H1 (cell line): ENCODE measurements at regions not wholly inside any gene's neighbourhood (a gene's known extent, or its start where the extent isn't known, plus 50 kb on each side); places are given as distances from the start of the nearest gene placed in this dataset.

ENCODE experiments used
- CTCF ChIA-PET: fragments of 300-600 bp; sonication (Branson Sonifier 250); formaldehyde crosslinking; loops from one replicate; lab custom pipeline; 2021; ENCODE audit not compliant: partially characterized antibody; lab: Charles Lee
- POLR2A ChIA-PET: fragments of 300-600 bp; sonication (Branson Sonifier 250); formaldehyde crosslinking; loops from one replicate; lab custom pipeline; 2021; ENCODE audit warnings: inconsistent platforms; ENCODE audit not compliant: partially characterized antibody; lab: Charles Lee
- DNase-seq, 2 experiments: peaks; one replicate each; pipeline versions ENCODE4 v3.0.0 to v3.0.0-alpha.2; 2010 to 2022; ENCODE audit warnings: low spot score in 2 of 2, low read depth in 1 of 2, mixed read lengths in 1 of 2
- FAIRE-seq: peaks from 2 replicates; lab custom pipeline; 2011; peaks lifted over from hg19 to GRCh38; lab: Jason Lieb, UNC
- H2AFZ ChIP-seq: 2 replicates; pipeline ENCODE4 v1.8.1; 2012; ENCODE audit warnings: low read length, inconsistent platforms
- H2AK5ac ChIP-seq: 2 replicates; pipeline ENCODE4 v1.6.1; 2013; ENCODE audit warnings: low read depth, low read length
- H2BK120ac ChIP-seq: replicated peaks from 2 replicates; pipeline ENCODE3; 2013; ENCODE audit warnings: low read depth, low read length, inconsistent platforms
- H2BK12ac ChIP-seq: 2 replicates; pipeline ENCODE4 v1.6.1; 2013; ENCODE audit warnings: low read depth, low read length
- H2BK15ac ChIP-seq: 2 replicates; pipeline ENCODE4 v1.6.1; 2013; ENCODE audit warnings: low read length
- H2BK20ac ChIP-seq: 2 replicates; pipeline ENCODE4 v1.6.1; 2013; ENCODE audit warnings: low read length
- H2BK5ac ChIP-seq: 2 replicates; pipeline ENCODE4 v1.6.1; 2013; ENCODE audit warnings: low read depth, low read length
- H3K14ac ChIP-seq: 2 replicates; pipeline ENCODE4 v1.6.1; 2013; ENCODE audit warnings: inconsistent platforms; ENCODE audit not compliant: insufficient read length
- H3K18ac ChIP-seq: 2 replicates; pipeline ENCODE4 v1.6.1; 2013; ENCODE audit warnings: low read length; ENCODE audit errors: extremely low read depth
- H3K23ac ChIP-seq: 2 replicates; pipeline ENCODE4 v1.6.1; 2013; ENCODE audit warnings: inconsistent platforms; ENCODE audit not compliant: insufficient read length
- H3K23me2 ChIP-seq: 2 replicates; pipeline ENCODE4 v1.6.1; 2013; ENCODE audit warnings: low read depth, low read length
- H3K27ac ChIP-seq: 2 replicates; pipeline ENCODE4 v1.6.1; 2011; ENCODE audit warnings: low read depth, low read length, inconsistent platforms
- H3K27me3 ChIP-seq, 4 experiments: replicated peaks in 1 of 4; 1 replicate in 1 of 4; 2 replicates in 3 of 4; pipeline versions ENCODE4 v1.6.1 to v1.8.1; 2011 to 2013; ENCODE audit warnings: low read length in 3 of 4, mild to moderate bottlenecking in 3 of 4, inconsistent platforms in 2 of 4, mixed read lengths in 2 of 4, moderate library complexity in 1 of 4; ENCODE audit not compliant: control insufficient read depth in 3 of 4, insufficient read depth in 3 of 4; ENCODE audit errors: extremely low read depth in 1 of 4
- H3K36me3 ChIP-seq, 4 experiments: 2 replicates each; pipeline versions ENCODE4 v1.6.1 to v1.8.1; 2011 to 2013; ENCODE audit warnings: mild to moderate bottlenecking in 4 of 4, low read length in 3 of 4, moderate library complexity in 2 of 4, control low read depth in 1 of 4, inconsistent platforms in 1 of 4; ENCODE audit not compliant: insufficient read depth in 4 of 4, control insufficient read depth in 2 of 4
- H3K4ac ChIP-seq: replicated peaks from 2 replicates; pipeline ENCODE3; 2013; ENCODE audit warnings: low read length, low read depth, mixed read lengths, inconsistent platforms; ENCODE audit not compliant: insufficient read length
- H3K4me1 ChIP-seq, 4 experiments: replicated peaks in 1 of 4; 1 replicate in 1 of 4; 2 replicates in 3 of 4; pipeline versions ENCODE4 v1.6.1 to v1.8.1; 2011 to 2013; ENCODE audit warnings: low read length in 3 of 4, inconsistent platforms in 2 of 4, mixed read lengths in 1 of 4; ENCODE audit not compliant: insufficient read depth in 4 of 4, control insufficient read depth in 3 of 4
- H3K4me2 ChIP-seq, 2 experiments: 2 replicates each; pipeline versions ENCODE4 v1.6.1 to v1.8.1; 2011 to 2013; ENCODE audit warnings: low read depth in 2 of 2, low read length in 2 of 2, control low read depth in 1 of 2, inconsistent platforms in 1 of 2, mild to moderate bottlenecking in 1 of 2; ENCODE audit not compliant: insufficient read depth in 1 of 2
- H3K4me3 ChIP-seq, 4 experiments: fragments of 200-600, 300-600 bp in 1 of 4; sonication (generic), shearing (Covaris generic), sonication (Bioruptor Twin) in 1 of 4; 2 replicates each; pipeline versions ENCODE4 v1.5.1 to v1.8.1; 2011 to 2016; ENCODE audit warnings: low read length in 4 of 4, low read depth in 3 of 4, control low read depth in 2 of 4, inconsistent platforms in 2 of 4, mild to moderate bottlenecking in 2 of 4, mixed read lengths in 1 of 4, moderate library complexity in 1 of 4; ENCODE audit not compliant: insufficient read depth in 2 of 4; ENCODE audit errors: extremely low read depth in 1 of 4
- H3K56ac ChIP-seq: replicated peaks from 2 replicates; pipeline ENCODE3; 2013; ENCODE audit warnings: low read depth, mild to moderate bottlenecking, mixed read lengths, low read length, inconsistent platforms; ENCODE audit not compliant: insufficient read length
- H3K79me1 ChIP-seq: 2 replicates; pipeline ENCODE4 v1.6.1; 2013; ENCODE audit warnings: low read depth, low read length, control low read depth
- H3K79me2 ChIP-seq, 2 experiments: 2 replicates each; pipeline versions ENCODE4 v1.6.1 to v1.8.1; 2012 to 2013; ENCODE audit warnings: low read length in 2 of 2, mild to moderate bottlenecking in 2 of 2, inconsistent platforms in 1 of 2; ENCODE audit not compliant: insufficient read depth in 2 of 2, control insufficient read depth in 1 of 2
- H3K9ac ChIP-seq, 4 experiments: replicated peaks in 1 of 4; 1 replicate in 1 of 4; 2 replicates in 3 of 4; pipeline versions ENCODE4 v1.6.1 to v1.8.1; 2011 to 2013; ENCODE audit warnings: low read depth in 3 of 4, low read length in 3 of 4, control low read depth in 2 of 4, mild to moderate bottlenecking in 2 of 4, moderate library complexity in 2 of 4, inconsistent platforms in 1 of 4; ENCODE audit errors: extremely low read depth in 1 of 4
- H3K9me3 ChIP-seq, 2 experiments: 2 replicates each; pipeline versions ENCODE4 v1.6.1 to v1.8.1; 2012 to 2013; ENCODE audit warnings: mild to moderate bottlenecking in 2 of 2, moderate library complexity in 2 of 2, control low read depth in 1 of 2, inconsistent platforms in 1 of 2, low read depth in 1 of 2, low read length in 1 of 2, mixed read lengths in 1 of 2; ENCODE audit not compliant: insufficient read depth in 2 of 2
- H4K20me1 ChIP-seq, 2 experiments: replicated peaks in 1 of 2; 2 replicates each; pipeline versions ENCODE3 to v1.8.1; 2011 to 2013; ENCODE audit warnings: inconsistent platforms in 2 of 2, low read length in 2 of 2, mild to moderate bottlenecking in 1 of 2; ENCODE audit not compliant: insufficient read depth in 2 of 2, control insufficient read depth in 1 of 2
- H4K5ac ChIP-seq: 2 replicates; pipeline ENCODE4 v1.6.1; 2013; ENCODE audit warnings: low read length, low read depth, mixed read lengths, inconsistent platforms; ENCODE audit not compliant: insufficient read length
- H4K8ac ChIP-seq: 2 replicates; pipeline ENCODE4 v1.8.0; 2013; ENCODE audit warnings: mild to moderate bottlenecking, moderate library complexity, low read length, inconsistent platforms; ENCODE audit not compliant: insufficient read depth; ENCODE audit errors: extremely low read depth
- H4K91ac ChIP-seq: replicated peaks from 2 replicates; pipeline ENCODE3; 2013; ENCODE audit warnings: low read length, mixed read lengths, inconsistent platforms; ENCODE audit not compliant: insufficient read length
- CHD1 ChIP-seq: IDR thresholded peaks from 2 replicates; pipeline ENCODE4 v1.6.1; 2012; ENCODE audit warnings: low read depth, low read length, improper control_type of control experiment
- CTBP2 ChIP-seq: IDR thresholded peaks from 2 replicates; pipeline ENCODE4 v1.7.0; 2011; ENCODE audit warnings: borderline replicate concordance, mild to moderate bottlenecking, moderate library complexity, mixed read lengths, low read length; ENCODE audit not compliant: insufficient read depth, insufficient read length
- GTF2F1 ChIP-seq: IDR thresholded peaks from 2 replicates; pipeline ENCODE4 v1.6.1; 2012; ENCODE audit warnings: low read depth, low read length, improper control_type of control experiment, borderline replicate concordance
- JUND ChIP-seq: IDR thresholded peaks from 2 replicates; pipeline ENCODE4 v1.6.1; 2011; ENCODE audit warnings: mild to moderate bottlenecking, improper control_type of control experiment, low read length
- MAFK ChIP-seq: IDR thresholded peaks from 2 replicates; pipeline ENCODE4 v1.6.1; 2012; ENCODE audit warnings: low read depth, mild to moderate bottlenecking, improper control_type of control experiment, low read length
- NRF1 ChIP-seq: IDR thresholded peaks from 2 replicates; pipeline ENCODE4 v1.6.1; 2011; ENCODE audit warnings: mild to moderate bottlenecking, low read depth, low read length, improper control_type of control experiment
- RBBP5 ChIP-seq: IDR thresholded peaks from 2 replicates; pipeline ENCODE4 v1.7.1; 2012; ENCODE audit warnings: low read depth, mild to moderate bottlenecking, inconsistent platforms, low read length, moderate library complexity, borderline replicate concordance
- SIN3A ChIP-seq, 2 experiments: IDR thresholded peaks in 1 of 2; conservative IDR thresholded peaks in 1 of 2; 2 replicates each; pipeline ENCODE4 v1.6.1; 2011 to 2012; ENCODE audit warnings: low read length in 2 of 2, improper control_type of control experiment in 1 of 2, low read depth in 1 of 2, mild to moderate bottlenecking in 1 of 2
- TBP ChIP-seq: IDR thresholded peaks from 2 replicates; pipeline ENCODE4 v1.6.1; 2011; ENCODE audit warnings: low read depth, low read length, improper control_type of control experiment
- TEAD4 ChIP-seq: IDR thresholded peaks from 2 replicates; pipeline ENCODE4 v1.6.1; 2012; ENCODE audit warnings: low read depth, low read length, inconsistent platforms, mixed read lengths
- USF2 ChIP-seq: IDR thresholded peaks from 2 replicates; pipeline ENCODE4 v1.6.1; 2011; ENCODE audit warnings: low read length, improper control_type of control experiment
- WGBS, 2 experiments: shearing (Covaris generic) in 1 of 2; methylation state at CpG; one replicate each; pipeline versions ENCODE4 v1.1.6 to v1.1.7; 2013 to 2015; ENCODE audit warnings: low lambda C conversion rate in 2 of 2, mixed read lengths in 2 of 2, inconsistent platforms in 1 of 2, low coverage in 1 of 2, missing lambda C conversion rate in 1 of 2; ENCODE audit not compliant: insufficient replicate concordance in 2 of 2, insufficient coverage in 1 of 2, insufficient read length in 1 of 2; ENCODE audit errors: extremely low coverage in 1 of 2, missing lambda C conversion rate in 1 of 2; 5-methylcytosine and 5-hydroxymethylcytosine counted together
- TF ChIP-seq, protein P1 (sequence below): IDR thresholded peaks from 2 replicates; pipeline ENCODE4 v1.6.1; 2012; ENCODE audit warnings: inconsistent platforms

DNA sequence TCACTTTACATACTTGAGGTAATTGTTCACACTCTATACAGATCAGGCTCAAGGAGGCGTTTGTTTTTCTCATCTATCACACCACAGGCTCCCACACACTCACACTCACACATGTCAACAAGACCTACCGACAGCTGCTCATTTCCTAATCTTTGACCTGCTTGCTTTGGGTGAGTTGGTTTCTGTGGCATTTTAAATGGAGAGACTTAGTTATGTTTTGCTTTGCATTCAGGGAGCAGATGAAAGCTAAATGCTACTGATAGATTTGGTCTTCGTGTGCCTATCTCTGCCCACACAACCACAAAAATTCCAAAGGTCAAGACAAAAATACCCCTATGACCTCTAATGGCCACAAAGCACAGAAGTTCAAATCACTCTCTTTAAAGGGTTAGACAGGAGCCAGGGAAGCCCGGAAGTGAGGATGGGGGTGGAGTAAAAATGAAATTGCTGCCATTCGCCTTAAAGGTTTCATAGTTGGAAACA lies 203.5 kb upstream of the G2E3 start:
- CTCF ChIA-PET: interaction anchor here (1.5 to 5.2 kb wide), 3 partner anchors 17 to 72 kb away, joined by 5 to 25 read pairs (median 5); no protein-coding TSS in a partner anchor
- no peak overlapping the region for H2BK20ac ChIP-seq
- H2BK120ac ChIP-seq: no peak overlapping the region
- H3K4me3 ChIP-seq: no peak overlapping the region
- H4K8ac ChIP-seq: no peak overlapping the region
- no peak overlapping the region for H2AK5ac ChIP-seq
- H4K20me1 ChIP-seq: no peaks in the 10 kb centered on the region
- H3K27me3 ChIP-seq: no peaks in the 10 kb centered on the region
- H4K5ac ChIP-seq: no peak overlapping the region
- H4K91ac ChIP-seq: no peak overlapping the region
- no peak overlapping the region for H2BK5ac ChIP-seq
- H3K27ac ChIP-seq: no peak overlapping the region
- no peak for DNase-seq
- no peaks in the 10 kb centered on the region for H3K36me3 ChIP-seq
- H3K56ac ChIP-seq: no peak overlapping the region
- no peak overlapping the region for H3K18ac ChIP-seq
- H2AFZ ChIP-seq: no peak overlapping the region
- TF ChIP-seq, protein P1, sequence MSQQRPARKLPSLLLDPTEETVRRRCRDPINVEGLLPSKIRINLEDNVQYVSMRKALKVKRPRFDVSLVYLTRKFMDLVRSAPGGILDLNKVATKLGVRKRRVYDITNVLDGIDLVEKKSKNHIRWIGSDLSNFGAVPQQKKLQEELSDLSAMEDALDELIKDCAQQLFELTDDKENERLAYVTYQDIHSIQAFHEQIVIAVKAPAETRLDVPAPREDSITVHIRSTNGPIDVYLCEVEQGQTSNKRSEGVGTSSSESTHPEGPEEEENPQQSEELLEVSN: no peak
- TF ChIP-seq RBBP5: no peak
- TF ChIP-seq TEAD4: no peak
- TF ChIP-seq MAFK: no peak
- TF ChIP-seq NRF1: no peak
- no peak for TF ChIP-seq JUND
- no peak for TF ChIP-seq CHD1
- no peak for TF ChIP-seq TBP
- no peak for TF ChIP-seq CTBP2
- no peak for TF ChIP-seq GTF2F1
- no peak for TF ChIP-seq USF2
- TF ChIP-seq SIN3A (conservative IDR thresholded peaks at IDR 0.05 in 1 of 2, IDR thresholded peaks at IDR 0.05 in 1 of 2; ENCODE audit: low read depth in 1 of 2, low read length in 2 of 2): no peak
- no peak overlapping the region for H2BK12ac ChIP-seq
- H3K4me2 ChIP-seq: no peak overlapping the region
- H3K23me2 ChIP-seq: no peaks in the 10 kb centered on the region
- WGBS, 2 experiments: 88% methylated on average over 5 of the region's 5 CpGs; no CpG with 5 or more reads in 1 of the 2 experiments
- no peak for FAIRE-seq
- H3K4me1 ChIP-seq: peaks cover 0 to 2% (median 0%) of the 10 kb centered on the region in 4 experiments; a peak in 1 of 7 replicates
- no peaks in the 10 kb centered on the region; a peak in 1 of 4 replicates for H3K9me3 ChIP-seq
- H3K9ac ChIP-seq: no peak overlapping the region
- H3K4ac ChIP-seq: no peak overlapping the region
- no peak overlapping the region for H3K14ac ChIP-seq
- H2BK15ac ChIP-seq: no peak overlapping the region
- H3K23ac ChIP-seq: no peak overlapping the region
- POLR2A ChIA-PET: no interaction called here
- no peaks in the 10 kb centered on the region for H3K79me1 ChIP-seq
- no peaks in the 10 kb centered on the region for H3K79me2 ChIP-seq
